ENCODE measurements at regions not wholly inside any gene's neighbourhood (a gene's known extent, or its start where the extent isn't known, plus 50 kb on each side); places are given as distances from the start of the nearest gene placed in this dataset.

DNA sequence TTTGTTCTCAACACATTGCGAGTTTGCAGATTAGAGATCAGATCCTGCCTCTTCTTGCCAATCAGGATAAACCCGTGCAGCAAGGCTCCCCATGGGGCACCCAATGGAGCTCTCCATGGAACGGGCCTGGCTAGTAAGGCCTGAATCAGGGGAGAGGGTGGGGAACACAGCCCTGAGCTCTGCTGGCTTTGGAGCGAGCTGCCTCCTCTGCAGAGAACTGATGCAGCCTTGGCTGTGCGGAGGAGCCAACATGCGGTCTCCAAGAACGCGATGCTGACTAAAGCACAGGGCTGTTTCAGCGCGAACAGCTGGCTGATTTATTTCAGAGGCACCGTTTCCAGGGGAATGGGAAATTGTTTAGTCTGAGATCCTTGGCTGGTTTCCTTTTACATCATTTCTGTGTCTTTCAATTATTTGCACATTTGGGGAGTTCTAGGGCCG, 139.7 kb downstream of the TSEN15 start:
- TF ChIP-seq, protein P1, sequence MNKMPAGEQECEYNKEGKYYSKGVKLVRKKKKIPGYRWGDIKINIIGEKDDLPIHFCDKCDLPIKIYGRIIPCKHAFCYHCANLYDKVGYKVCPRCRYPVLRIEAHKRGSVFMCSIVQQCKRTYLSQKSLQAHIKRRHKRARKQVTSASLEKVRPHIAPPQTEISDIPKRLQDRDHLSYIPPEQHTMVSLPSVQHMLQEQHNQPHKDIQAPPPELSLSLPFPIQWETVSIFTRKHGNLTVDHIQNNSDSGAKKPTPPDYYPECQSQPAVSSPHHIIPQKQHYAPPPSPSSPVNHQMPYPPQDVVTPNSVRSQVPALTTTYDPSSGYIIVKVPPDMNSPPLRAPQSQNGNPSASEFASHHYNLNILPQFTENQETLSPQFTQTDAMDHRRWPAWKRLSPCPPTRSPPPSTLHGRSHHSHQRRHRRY (tag by site-specific recombination; IDR thresholded peaks at IDR 0.05) = no peak
- TF ChIP-seq, protein P2, sequence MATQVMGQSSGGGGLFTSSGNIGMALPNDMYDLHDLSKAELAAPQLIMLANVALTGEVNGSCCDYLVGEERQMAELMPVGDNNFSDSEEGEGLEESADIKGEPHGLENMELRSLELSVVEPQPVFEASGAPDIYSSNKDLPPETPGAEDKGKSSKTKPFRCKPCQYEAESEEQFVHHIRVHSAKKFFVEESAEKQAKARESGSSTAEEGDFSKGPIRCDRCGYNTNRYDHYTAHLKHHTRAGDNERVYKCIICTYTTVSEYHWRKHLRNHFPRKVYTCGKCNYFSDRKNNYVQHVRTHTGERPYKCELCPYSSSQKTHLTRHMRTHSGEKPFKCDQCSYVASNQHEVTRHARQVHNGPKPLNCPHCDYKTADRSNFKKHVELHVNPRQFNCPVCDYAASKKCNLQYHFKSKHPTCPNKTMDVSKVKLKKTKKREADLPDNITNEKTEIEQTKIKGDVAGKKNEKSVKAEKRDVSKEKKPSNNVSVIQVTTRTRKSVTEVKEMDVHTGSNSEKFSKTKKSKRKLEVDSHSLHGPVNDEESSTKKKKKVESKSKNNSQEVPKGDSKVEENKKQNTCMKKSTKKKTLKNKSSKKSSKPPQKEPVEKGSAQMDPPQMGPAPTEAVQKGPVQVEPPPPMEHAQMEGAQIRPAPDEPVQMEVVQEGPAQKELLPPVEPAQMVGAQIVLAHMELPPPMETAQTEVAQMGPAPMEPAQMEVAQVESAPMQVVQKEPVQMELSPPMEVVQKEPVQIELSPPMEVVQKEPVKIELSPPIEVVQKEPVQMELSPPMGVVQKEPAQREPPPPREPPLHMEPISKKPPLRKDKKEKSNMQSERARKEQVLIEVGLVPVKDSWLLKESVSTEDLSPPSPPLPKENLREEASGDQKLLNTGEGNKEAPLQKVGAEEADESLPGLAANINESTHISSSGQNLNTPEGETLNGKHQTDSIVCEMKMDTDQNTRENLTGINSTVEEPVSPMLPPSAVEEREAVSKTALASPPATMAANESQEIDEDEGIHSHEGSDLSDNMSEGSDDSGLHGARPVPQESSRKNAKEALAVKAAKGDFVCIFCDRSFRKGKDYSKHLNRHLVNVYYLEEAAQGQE (tag by site-specific recombination; IDR thresholded peaks at IDR 0.05) = no peak
- no peak for TF ChIP-seq ZNF501 (tag by site-specific recombination; IDR thresholded peaks at IDR 0.05)
- TF ChIP-seq ZNF510 (tag by site-specific recombination; IDR thresholded peaks at IDR 0.05; ENCODE audit: insufficient replicate concordance) = no peak
